ENCODE measurements at regions not wholly inside any gene's neighbourhood (a gene's known extent, or its start where the extent isn't known, plus 50 kb on each side); places are given as distances from the start of the nearest gene placed in this dataset.

DNA sequence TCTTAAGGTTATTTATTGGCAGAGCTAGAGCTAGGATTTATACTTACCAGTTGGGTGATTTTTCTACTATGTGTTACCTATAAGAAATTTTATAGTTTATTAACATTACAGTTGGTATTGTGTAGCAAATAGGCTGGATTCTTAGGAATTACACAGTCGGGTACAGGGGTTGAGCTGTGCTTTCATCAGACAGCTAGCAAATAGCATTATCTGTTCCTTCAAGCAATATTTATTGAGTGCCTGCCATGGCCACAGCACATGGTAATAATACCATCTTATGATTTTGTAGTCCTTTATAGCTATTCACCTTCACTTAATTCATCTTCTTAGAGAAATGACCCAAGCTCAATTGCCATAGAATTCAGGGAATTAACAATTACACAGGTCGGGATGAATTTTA is 109.4 kb upstream of the PACRGL start:
- TF ChIP-seq POLR2A (IDR thresholded peaks at IDR 0.05) (no peak), POLR2AphosphoS5 (IDR thresholded peaks at IDR 0.05) (no peak)

All from suprapubic skin (tissue), 4 donors.